Endodermal cell (in vitro differentiated cells): ENCODE measurements at regions not wholly inside any gene's neighbourhood (a gene's known extent, or its start where the extent isn't known, plus 50 kb on each side); places are given as distances from the start of the nearest gene placed in this dataset.
A peak's percentile ranks its signal among the peaks of the same experiment; 100 is the strongest.

ENCODE experiments used
- DNase-seq: peaks from one replicate; pipeline ENCODE4 v3.0.0-alpha.2; 2017
- H3K27ac ChIP-seq: 2 replicates; pipeline ENCODE4 v1.5.1; 2013; ENCODE audit warnings: mild to moderate bottlenecking, low read depth, low read length, moderate library complexity
- H3K27me3 ChIP-seq: 2 replicates; pipeline ENCODE4 v1.6.1; 2013; ENCODE audit warnings: mild to moderate bottlenecking, low read length, moderate library complexity; ENCODE audit not compliant: insufficient read depth, control insufficient read depth, poor library complexity, severe bottlenecking
- H3K36me3 ChIP-seq: 2 replicates; pipeline ENCODE4 v1.7.0; 2013; ENCODE audit warnings: mild to moderate bottlenecking, low read length, moderate library complexity; ENCODE audit not compliant: control insufficient read depth, insufficient read depth
- H3K4me1 ChIP-seq: one replicate; pipeline ENCODE4 v1.7.0; 2013; ENCODE audit warnings: low read length; ENCODE audit not compliant: control insufficient read depth, insufficient read depth
- H3K4me3 ChIP-seq: 2 replicates; pipeline ENCODE4 v1.5.1; 2013; ENCODE audit warnings: mild to moderate bottlenecking, low read length, moderate library complexity
- H3K9ac ChIP-seq: 2 replicates; pipeline ENCODE4 v1.6.1; 2013; ENCODE audit warnings: mild to moderate bottlenecking, low read length, moderate library complexity; ENCODE audit not compliant: poor library complexity, severe bottlenecking; ENCODE audit errors: extremely low read depth
- H3K9me3 ChIP-seq: 2 replicates; pipeline ENCODE4 v1.6.1; 2013; ENCODE audit warnings: mild to moderate bottlenecking, low read length, moderate library complexity; ENCODE audit not compliant: control insufficient read depth
- H3K27ac Mint-ChIP-seq: 2 replicates; pipeline ENCODE4 v1.8.0; 2020; ENCODE audit warnings: mixed read lengths
- H3K27me3 Mint-ChIP-seq: 2 replicates; pipeline ENCODE4 v1.8.0; 2021; ENCODE audit warnings: mild to moderate bottlenecking, mixed read lengths; ENCODE audit not compliant: insufficient read depth
- H3K36me3 Mint-ChIP-seq: 2 replicates; pipeline ENCODE4 v1.8.0; 2020; ENCODE audit warnings: low read depth, mixed read lengths
- H3K4me1 Mint-ChIP-seq: 2 replicates; pipeline ENCODE4 v1.8.0; 2020; ENCODE audit warnings: mixed read lengths
- H3K4me3 Mint-ChIP-seq: 2 replicates; pipeline ENCODE4 v1.8.0; 2020; ENCODE audit warnings: mild to moderate bottlenecking, moderate library complexity, mixed read lengths
- H3K9me3 Mint-ChIP-seq: 2 replicates; pipeline ENCODE4 v1.8.0; 2020; ENCODE audit warnings: mild to moderate bottlenecking, mixed read lengths
- CTCF ChIP-seq: fragments of 200-600 bp; sonication (generic); conservative IDR thresholded peaks from 2 replicates; pipeline ENCODE4 v1.5.0; 2021; ENCODE audit warnings: antibody characterized with exemption, mild to moderate bottlenecking
- WGBS, 2 experiments: methylation state at CpG; one replicate each; pipeline versions ENCODE4 v1.1.5 to v1.1.7; 2013; ENCODE audit warnings: missing lambda C conversion rate in 2 of 2, mixed read lengths in 1 of 2; ENCODE audit not compliant: insufficient coverage in 1 of 2, insufficient read length in 1 of 2; 5-methylcytosine and 5-hydroxymethylcytosine counted together

GRCh38 chr2:39873586-39873985, 94.5 kb upstream of the THUMPD2 start:
- no peak for TF ChIP-seq CTCF
- DNase-seq = no peak
- Mint-ChIP-seq H3K27me3 (no peaks in the 10 kb centered on the region), H3K36me3 (no peaks in the 10 kb centered on the region), H3K9me3 (no peaks in the 10 kb centered on the region), H3K27ac (no peak overlapping the region), H3K4me3 (no peak overlapping the region), H3K4me1 (no peaks in the 10 kb centered on the region)
- WGBS, 2 experiments = 90 to 93% methylated on average over 2 to 3 of the region's 3 CpGs
- H3K9me3 ChIP-seq = no peaks in the 10 kb centered on the region
- H3K4me3 ChIP-seq = no peak overlapping the region
- no peak overlapping the region for H3K9ac ChIP-seq
- no peak overlapping the region for H3K27ac ChIP-seq
- no peaks in the 10 kb centered on the region for H3K27me3 ChIP-seq
- no peaks in the 10 kb centered on the region for H3K4me1 ChIP-seq
- H3K36me3 ChIP-seq = no peaks in the 10 kb centered on the region

- WGBS, 2 experiments = 98% methylated on average over 2 of the region's 2 CpGs; no CpG with 5 or more reads in 1 of the 2 experiments
- Histone ChIP-seq H3K9ac (no peak overlapping the region), H3K9me3 (no peaks in the 10 kb centered on the region), H3K36me3 (no peaks in the 10 kb centered on the region), H3K4me1 (no peaks in the 10 kb centered on the region), H3K27ac (no peak overlapping the region), H3K4me3 (no peak overlapping the region), H3K27me3 (no peaks in the 10 kb centered on the region)
- DNase-seq = no peak
- Mint-ChIP-seq H3K4me1 (no peaks in the 10 kb centered on the region), H3K27ac (no peak overlapping the region), H3K9me3 (no peaks in the 10 kb centered on the region), H3K36me3 (no peaks in the 10 kb centered on the region), H3K4me3 (no peak overlapping the region), H3K27me3 (no peaks in the 10 kb centered on the region)
- no peak for TF ChIP-seq CTCF
These were observed 93.7 kb upstream of the THUMPD2 start for GRCh38 chr2:39872748-39873147.

- Histone ChIP-seq H3K9me3 (no peaks in the 10 kb centered on the region), H3K27me3 (no peaks in the 10 kb centered on the region), H3K27ac (peak overlapping the region; percentile 32), H3K36me3 (no peaks in the 10 kb centered on the region), H3K4me1 (no peaks in the 10 kb centered on the region), H3K4me3 (no peak overlapping the region), H3K9ac (no peak overlapping the region)
- Mint-ChIP-seq H3K36me3 (no peaks in the 10 kb centered on the region), H3K27me3 (no peaks in the 10 kb centered on the region), H3K4me1 (no peaks in the 10 kb centered on the region), H3K4me3 (no peak overlapping the region), H3K27ac (no peak overlapping the region), H3K9me3 (no peaks in the 10 kb centered on the region)
- no peak for DNase-seq
- 83 to 88% methylated on average over 7 of the region's 7 CpGs for WGBS, 2 experiments
- TF ChIP-seq CTCF = no peak
These were observed 92.3 kb upstream of the THUMPD2 start for GRCh38 chr2:39871291-39871761.
